GM19372 (cell line): ENCODE measurements at regions not wholly inside any gene's neighbourhood (a gene's known extent, or its start where the extent isn't known, plus 50 kb on each side); places are given as distances from the start of the nearest gene placed in this dataset.
"Not testable (repeated sequence)": the region's sequence is repeated elsewhere in the genome, so short reads cannot be mapped to it uniquely, and the experiment has no call there.

ENCODE experiments used
- ATAC-seq: cut with Tn5 transposase; IDR thresholded peaks from one replicate; pipeline ENCODE4 v1.9.1; 2021; ENCODE audit warnings: mild to moderate bottlenecking, low read depth, moderate library complexity; ENCODE audit not compliant: unreplicated experiment

- ATAC-seq, result no peak
These were observed 150.5 kb upstream of the VKORC1L1 start for GRCh38 chr7:65722361-65722792.

GRCh38 chr7:65727182-65727581 lies 145.7 kb upstream of the VKORC1L1 start:
- ATAC-seq, result not testable (repeated sequence)

GRCh38 chr7:65731129-65731528 lies 141.7 kb upstream of the VKORC1L1 start:
- no peak for ATAC-seq

GRCh38 chr7:65731562-65732035 lies 141.3 kb upstream of the VKORC1L1 start:
- ATAC-seq, result no peak

DNA sequence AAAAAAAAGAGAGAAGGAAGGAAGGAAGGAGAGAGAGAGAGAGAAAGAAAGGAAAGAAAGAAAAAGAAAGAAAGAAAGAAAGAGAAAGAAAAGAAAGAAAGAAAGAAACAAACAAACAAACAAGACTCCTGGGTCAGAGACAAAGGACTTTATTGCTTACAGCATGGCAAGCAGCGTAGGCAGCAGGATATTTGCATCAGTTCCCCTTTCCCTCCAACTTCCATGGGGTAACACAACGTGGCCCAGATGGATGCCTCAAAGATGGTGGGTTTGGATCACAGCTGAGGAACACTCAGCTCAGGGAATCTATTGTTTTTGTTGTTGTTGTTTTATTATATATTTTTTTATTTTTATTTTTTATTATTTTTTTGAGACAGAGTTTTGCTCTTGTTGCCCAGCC lies 128.5 kb upstream of the VKORC1L1 start:
- ATAC-seq, result no peak

DNA sequence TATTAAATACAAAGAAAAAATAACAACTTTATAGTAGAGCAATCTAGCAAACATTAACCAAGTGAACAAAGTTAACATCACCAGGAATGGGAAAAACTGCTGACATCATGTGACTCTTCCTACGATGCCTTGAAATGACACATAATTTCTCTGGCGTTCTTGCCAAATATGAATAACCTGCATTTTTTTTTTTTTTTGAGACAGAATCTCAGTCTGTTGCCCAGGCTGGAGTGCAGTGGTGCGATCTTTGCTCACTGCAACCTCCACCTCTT lies 126.5 kb upstream of the VKORC1L1 start:
- ATAC-seq, result no peak

- no peak for ATAC-seq
These were observed 123.8 kb upstream of the VKORC1L1 start for GRCh38 chr7:65749039-65749438.

GRCh38 chr7:65749518-65749917 lies 123.4 kb upstream of the VKORC1L1 start:
- ATAC-seq, result no peak

GRCh38 chr7:65750511-65751344 lies 122.1 kb upstream of the VKORC1L1 start:
- ATAC-seq, result peak; percentile 98

GRCh38 chr7:65754070-65754469 lies 118.8 kb upstream of the VKORC1L1 start:
- not testable (repeated sequence) for ATAC-seq

- ATAC-seq, result not testable (repeated sequence)
These were observed 113.9 kb upstream of the VKORC1L1 start for GRCh38 chr7:65758991-65759390.

GRCh38 chr7:65762712-65763111 lies 110.2 kb upstream of the VKORC1L1 start:
- ATAC-seq, result not testable (repeated sequence)

GRCh38 chr7:65763114-65763513 lies 109.8 kb upstream of the VKORC1L1 start:
- not testable (repeated sequence) for ATAC-seq

DNA sequence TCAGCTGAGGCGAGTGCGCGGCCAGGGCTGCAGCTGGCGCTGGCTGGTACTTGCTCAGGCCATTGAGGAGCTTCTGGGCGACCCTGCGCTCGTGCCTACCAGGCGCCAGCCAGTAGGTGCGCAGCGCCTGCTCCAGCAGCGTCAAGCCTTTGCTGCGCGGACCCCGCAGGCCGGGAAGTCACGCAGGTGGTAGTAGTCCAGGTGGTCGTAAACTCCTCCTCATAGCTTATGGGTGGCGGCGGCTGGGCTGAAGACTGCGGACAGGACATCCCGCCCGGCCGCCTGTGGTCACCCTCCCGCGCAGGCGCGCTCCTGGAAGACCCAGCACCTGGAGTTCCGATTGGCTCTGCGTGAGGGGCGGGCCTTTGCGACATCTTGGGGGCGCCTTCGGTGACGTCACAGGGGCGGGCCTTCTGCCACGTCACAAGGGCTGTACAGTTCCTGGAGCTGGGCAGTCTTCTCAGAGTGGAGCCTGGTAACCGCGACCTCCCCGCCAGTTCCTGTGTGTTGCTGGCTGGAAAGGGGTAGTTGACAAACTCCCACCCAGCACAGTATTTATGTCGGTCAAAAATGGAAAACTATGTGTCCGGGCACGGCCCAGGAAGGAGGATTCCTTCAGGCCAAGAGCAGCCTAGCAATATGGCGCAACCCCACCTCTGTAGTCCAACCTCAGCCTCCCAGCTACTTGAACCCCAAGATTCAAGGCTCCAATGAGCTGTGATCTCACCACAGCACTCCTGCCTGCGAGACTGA lies 102.2 kb upstream of the VKORC1L1 start:
- peak; percentile 98 for ATAC-seq

GRCh38 chr7:65771226-65771569 lies 101.7 kb upstream of the VKORC1L1 start:
- ATAC-seq, result not testable (repeated sequence)

DNA sequence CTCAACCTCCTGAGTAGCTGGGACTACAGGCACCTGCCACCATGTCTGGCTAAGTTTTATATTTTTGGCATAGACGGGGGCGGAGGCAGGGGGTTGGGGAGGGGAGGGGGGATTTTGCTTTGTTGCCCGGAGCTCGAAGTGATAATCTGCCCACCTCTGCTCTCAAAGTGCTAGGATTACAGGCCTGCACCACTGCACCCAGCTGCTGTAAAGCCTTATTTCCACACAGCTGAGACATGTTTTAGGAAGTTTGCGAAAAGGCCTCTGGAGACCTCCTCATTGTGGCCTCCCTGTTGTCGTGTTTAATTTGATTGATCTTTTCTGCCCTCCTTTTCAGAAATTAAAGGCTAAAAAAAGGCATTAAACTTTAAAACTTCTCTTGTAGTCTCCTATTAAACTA lies 96.2 kb upstream of the VKORC1L1 start:
- ATAC-seq, result not testable (repeated sequence)

DNA sequence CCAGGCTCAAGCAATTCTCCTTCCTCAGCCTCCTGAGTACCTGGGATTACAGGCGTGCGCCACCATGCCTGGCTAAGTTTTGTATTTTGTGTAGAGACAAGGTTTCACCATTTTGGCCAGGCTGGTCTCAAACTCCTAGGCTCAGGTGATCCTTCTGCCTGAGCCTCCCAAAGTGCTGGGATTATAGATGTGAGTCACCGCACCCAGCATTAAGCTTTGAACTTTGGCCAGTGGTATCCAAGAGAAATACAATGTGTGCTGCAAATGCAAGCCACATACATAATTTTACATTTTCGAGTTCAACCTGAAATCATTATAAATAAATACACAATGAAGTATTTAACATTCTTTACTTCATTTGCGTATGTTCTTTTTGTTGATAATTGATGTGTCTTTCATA lies 82.9 kb upstream of the VKORC1L1 start:
- ATAC-seq, result not testable (repeated sequence)

- ATAC-seq, result not testable (repeated sequence)
These were observed 81.1 kb upstream of the VKORC1L1 start for GRCh38 chr7:65791788-65792187.

DNA sequence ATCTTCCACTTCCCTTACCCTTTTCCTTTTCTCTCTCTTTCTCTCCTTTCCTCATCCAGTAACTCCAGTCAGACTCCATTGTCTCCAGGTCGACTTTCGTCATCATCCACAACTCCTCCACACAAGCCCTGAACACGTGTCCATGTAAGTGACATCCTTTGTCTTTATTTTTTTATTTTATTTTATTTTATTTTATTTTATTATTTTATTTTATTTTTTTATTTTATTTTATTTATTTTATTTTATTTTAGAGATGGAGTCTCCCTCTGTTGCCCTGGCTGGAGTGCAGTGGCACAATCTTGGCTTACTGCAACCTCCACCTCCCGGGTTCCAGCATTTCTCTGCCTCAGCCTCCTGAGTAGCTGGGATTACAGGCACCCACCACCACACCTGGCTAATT lies 80.1 kb upstream of the VKORC1L1 start:
- not testable (repeated sequence) for ATAC-seq

GRCh38 chr7:65794671-65795391 lies 78.0 kb upstream of the VKORC1L1 start:
- ATAC-seq, result not testable (repeated sequence)

GRCh38 chr7:65795392-65795716 lies 77.5 kb upstream of the VKORC1L1 start:
- ATAC-seq, result not testable (repeated sequence)
